ENCODE measurements at regions not wholly inside any gene's neighbourhood (a gene's known extent, or its start where the extent isn't known, plus 50 kb on each side); places are given as distances from the start of the nearest gene placed in this dataset.

DNA sequence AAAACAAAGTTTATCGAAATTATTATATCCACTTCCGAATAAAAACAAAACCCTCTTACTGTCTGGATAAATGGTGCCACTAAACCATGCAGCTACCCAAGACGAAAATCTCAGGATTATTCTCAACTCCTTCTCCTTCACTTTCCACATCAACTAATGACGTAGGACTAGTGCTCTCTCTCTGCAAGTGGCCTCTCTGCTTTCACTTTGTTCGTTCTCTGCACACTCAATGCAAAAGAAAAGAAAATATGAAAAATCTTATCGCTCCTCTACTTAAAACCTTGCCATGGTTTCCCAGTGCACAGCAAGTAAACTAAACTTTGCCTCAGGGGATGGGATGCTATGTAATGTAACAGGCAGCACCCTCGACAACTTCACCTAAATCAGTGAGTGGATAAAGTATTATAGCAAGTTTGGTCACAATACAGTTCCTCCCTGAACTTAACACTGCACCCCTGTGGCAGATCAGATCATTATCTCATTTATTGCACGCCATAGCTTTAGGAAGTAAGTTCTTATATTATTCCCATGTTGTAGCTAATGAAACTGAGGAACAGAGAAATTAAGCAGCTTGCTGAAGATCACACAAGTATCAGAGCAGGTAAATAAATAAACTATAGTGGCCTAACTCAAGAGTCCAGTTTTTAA is 262.7 kb upstream of the GADL1 start:
- Histone ChIP-seq H3K27me3 (no peaks in the 10 kb centered on the region), H3K27ac (no peak overlapping the region), H2AFZ (no peak overlapping the region), H3K36me3 (replicated peaks; ENCODE audit: insufficient read depth, low read depth) (no peaks in the 10 kb centered on the region), H3K4me2 (no peak overlapping the region), H3K4me1 (ENCODE audit: insufficient read depth) (no peaks in the 10 kb centered on the region), H3K9me2 (replicated peaks; ENCODE audit: insufficient read depth) (no peaks in the 10 kb centered on the region), H3K9me3 (ENCODE audit: low read depth) (no peaks in the 10 kb centered on the region), H3K4me3 (no peak overlapping the region), H4K20me1 (ENCODE audit: insufficient read depth, poor library complexity, severe bottlenecking) (no peaks in the 10 kb centered on the region), H3K79me2 (no peaks in the 10 kb centered on the region)
- no peak for DNase-seq (ENCODE audit: low spot score)
- 92% methylated on average over 8 of the region's 8 CpGs for WGBS (ENCODE audit: low lambda C conversion rate, missing lambda C conversion rate)
- TF ChIP-seq, protein P1, sequence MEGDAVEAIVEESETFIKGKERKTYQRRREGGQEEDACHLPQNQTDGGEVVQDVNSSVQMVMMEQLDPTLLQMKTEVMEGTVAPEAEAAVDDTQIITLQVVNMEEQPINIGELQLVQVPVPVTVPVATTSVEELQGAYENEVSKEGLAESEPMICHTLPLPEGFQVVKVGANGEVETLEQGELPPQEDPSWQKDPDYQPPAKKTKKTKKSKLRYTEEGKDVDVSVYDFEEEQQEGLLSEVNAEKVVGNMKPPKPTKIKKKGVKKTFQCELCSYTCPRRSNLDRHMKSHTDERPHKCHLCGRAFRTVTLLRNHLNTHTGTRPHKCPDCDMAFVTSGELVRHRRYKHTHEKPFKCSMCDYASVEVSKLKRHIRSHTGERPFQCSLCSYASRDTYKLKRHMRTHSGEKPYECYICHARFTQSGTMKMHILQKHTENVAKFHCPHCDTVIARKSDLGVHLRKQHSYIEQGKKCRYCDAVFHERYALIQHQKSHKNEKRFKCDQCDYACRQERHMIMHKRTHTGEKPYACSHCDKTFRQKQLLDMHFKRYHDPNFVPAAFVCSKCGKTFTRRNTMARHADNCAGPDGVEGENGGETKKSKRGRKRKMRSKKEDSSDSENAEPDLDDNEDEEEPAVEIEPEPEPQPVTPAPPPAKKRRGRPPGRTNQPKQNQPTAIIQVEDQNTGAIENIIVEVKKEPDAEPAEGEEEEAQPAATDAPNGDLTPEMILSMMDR (IDR thresholded peaks at IDR 0.05; ENCODE audit: poor library complexity), result no peak
- TF ChIP-seq EZH2phosphoT487 (IDR thresholded peaks at IDR 0.05; ENCODE audit: low read depth, severe bottlenecking, unreplicated experiment) (no peak), EZH2 (IDR thresholded peaks at IDR 0.05; ENCODE audit: borderline replicate concordance) (no peak)

DNA sequence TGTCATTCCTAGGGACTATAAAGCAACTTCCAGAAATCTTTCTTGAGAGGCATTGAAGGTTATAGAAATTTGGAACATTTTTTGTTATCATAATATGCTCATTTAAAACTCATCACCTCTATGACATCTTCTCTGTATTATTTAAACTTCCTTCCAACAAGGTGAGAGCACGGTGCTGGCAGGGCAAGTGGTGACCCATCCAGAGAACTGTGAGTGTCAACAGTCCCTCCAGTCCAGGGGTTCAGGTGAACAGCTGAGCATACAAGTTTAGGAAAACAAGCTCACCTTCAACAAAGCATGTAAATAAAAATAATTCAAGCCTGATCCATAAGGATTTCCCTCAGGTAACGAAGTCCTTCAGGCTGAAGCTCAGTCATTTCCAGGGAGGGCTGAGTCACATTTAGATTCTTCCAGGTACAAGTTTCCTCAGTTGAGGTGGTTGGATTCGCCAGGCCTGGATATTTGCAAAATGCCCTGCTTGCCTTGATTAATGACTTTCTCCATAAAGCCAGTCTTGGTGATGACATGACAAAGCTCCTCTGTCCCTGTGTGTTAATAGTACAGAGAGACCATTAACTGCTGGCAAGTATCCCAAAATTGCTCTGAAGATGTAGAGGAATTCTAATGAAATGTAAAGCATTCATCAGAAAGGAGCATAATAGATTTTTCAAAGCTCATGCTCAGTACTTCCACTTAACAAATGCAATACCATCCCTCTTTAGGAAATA is 263.6 kb upstream of the GADL1 start:
- no peaks in the 10 kb centered on the region for H3K79me2 ChIP-seq
- no peak overlapping the region for H3K27ac ChIP-seq
- H3K4me1 ChIP-seq (ENCODE audit: insufficient read depth), result no peaks in the 10 kb centered on the region
- H3K36me3 ChIP-seq (replicated peaks; ENCODE audit: insufficient read depth, low read depth), result no peaks in the 10 kb centered on the region
- no peak for DNase-seq (ENCODE audit: low spot score)
- H3K9me2 ChIP-seq (replicated peaks; ENCODE audit: insufficient read depth), result no peaks in the 10 kb centered on the region
- H3K27me3 ChIP-seq, result no peaks in the 10 kb centered on the region
- no peak overlapping the region for H2AFZ ChIP-seq
- H3K9me3 ChIP-seq (ENCODE audit: low read depth), result no peaks in the 10 kb centered on the region
- WGBS (ENCODE audit: low lambda C conversion rate, missing lambda C conversion rate), result 71% methylated on average over 3 of the region's 3 CpGs
- H3K4me2 ChIP-seq, result no peak overlapping the region
- H4K20me1 ChIP-seq (ENCODE audit: insufficient read depth, poor library complexity, severe bottlenecking), result no peaks in the 10 kb centered on the region
- no peak overlapping the region for H3K4me3 ChIP-seq
- TF ChIP-seq EZH2 (IDR thresholded peaks at IDR 0.05; ENCODE audit: borderline replicate concordance) (no peak), EZH2phosphoT487 (IDR thresholded peaks at IDR 0.05; ENCODE audit: low read depth, severe bottlenecking, unreplicated experiment) (no peak)
- TF ChIP-seq, protein P1 (IDR thresholded peaks at IDR 0.05; ENCODE audit: poor library complexity), result no peak

DNA sequence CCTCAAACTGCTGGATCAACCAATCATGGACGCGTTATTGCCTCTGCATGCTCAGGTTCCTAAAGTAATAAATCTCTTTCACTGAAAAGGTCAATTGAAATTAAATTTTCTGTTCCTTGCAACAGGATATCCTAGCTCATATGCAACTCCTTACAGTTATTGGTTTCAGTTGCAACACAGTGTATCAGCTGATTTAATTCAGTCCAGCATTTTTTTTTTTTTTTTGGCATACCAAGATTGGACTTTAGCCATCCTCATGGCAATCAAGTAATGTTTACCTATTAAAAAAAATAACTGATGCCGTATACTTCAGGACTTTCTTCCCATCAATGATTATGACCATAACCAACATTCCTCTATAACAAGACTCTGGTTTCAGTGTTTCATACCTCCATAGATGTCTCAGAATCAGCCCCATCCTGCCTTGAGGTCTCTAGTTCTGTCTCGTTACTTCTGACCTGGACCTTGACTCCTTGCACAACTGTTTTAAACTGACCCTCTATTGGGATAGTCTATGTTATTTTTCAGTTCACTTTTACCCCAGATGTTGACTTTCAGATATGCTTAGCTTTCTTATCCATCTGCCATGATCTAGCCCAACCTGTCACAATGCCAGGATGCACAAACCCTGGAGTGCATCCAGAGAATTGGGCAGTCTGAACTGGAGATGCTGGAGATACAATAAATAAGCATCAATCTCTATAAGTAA is 265.0 kb upstream of the GADL1 start:
- DNase-seq (ENCODE audit: low spot score), result no peak
- no peak overlapping the region for H3K4me3 ChIP-seq
- H3K9me3 ChIP-seq (ENCODE audit: low read depth), result no peaks in the 10 kb centered on the region
- no peaks in the 10 kb centered on the region for H3K27me3 ChIP-seq
- no peak overlapping the region for H2AFZ ChIP-seq
- H3K36me3 ChIP-seq (replicated peaks; ENCODE audit: insufficient read depth, low read depth), result no peaks in the 10 kb centered on the region
- TF ChIP-seq EZH2phosphoT487 (IDR thresholded peaks at IDR 0.05; ENCODE audit: low read depth, severe bottlenecking, unreplicated experiment), result no peak
- TF ChIP-seq EZH2 (IDR thresholded peaks at IDR 0.05; ENCODE audit: borderline replicate concordance), result no peak
- TF ChIP-seq, protein P1 (IDR thresholded peaks at IDR 0.05; ENCODE audit: poor library complexity), result no peak
- H4K20me1 ChIP-seq (ENCODE audit: insufficient read depth, poor library complexity, severe bottlenecking), result no peaks in the 10 kb centered on the region
- no peak overlapping the region for H3K27ac ChIP-seq
- H3K4me1 ChIP-seq (ENCODE audit: insufficient read depth), result peaks cover 3% of the 10 kb centered on the region
- H3K4me2 ChIP-seq, result no peak overlapping the region
- 87% methylated on average over 4 of the region's 4 CpGs for WGBS (ENCODE audit: low lambda C conversion rate, missing lambda C conversion rate)
- H3K79me2 ChIP-seq, result no peaks in the 10 kb centered on the region
- no peaks in the 10 kb centered on the region for H3K9me2 ChIP-seq (replicated peaks; ENCODE audit: insufficient read depth)
